ENCODE measurements at regions not wholly inside any gene's neighbourhood (a gene's known extent, or its start where the extent isn't known, plus 50 kb on each side); places are given as distances from the start of the nearest gene placed in this dataset.
"Not testable (repeated sequence)": the region's sequence is repeated elsewhere in the genome, so short reads cannot be mapped to it uniquely, and the experiment has no call there.

- no peak overlapping the region for H3K27ac ChIP-seq (ENCODE audit: low read depth, low read length)
- WGBS, 3 donors, result 41 to 79% (median 78%) methylated on average over 4 of the region's 4 CpGs
These were observed 155.4 kb upstream of the MARCKS start for GRCh38 chr6:113701552-113702254.

- no peak overlapping the region for H3K27ac ChIP-seq (ENCODE audit: low read depth, low read length)
- WGBS, 3 donors, result 88 to 98% (median 90%) methylated on average over 3 of the region's 3 CpGs
These were observed 150.0 kb upstream of the MARCKS start for GRCh38 chr6:113707194-113707593.

GRCh38 chr6:113709936-113710509, 147.1 kb upstream of the MARCKS start:
- no peak overlapping the region for H3K27ac ChIP-seq (ENCODE audit: low read depth, low read length)
- 84 to 90% (median 85%) methylated on average over 6 of the region's 6 CpGs for WGBS, 3 donors

GRCh38 chr6:113713665-113714064, 143.5 kb upstream of the MARCKS start:
- WGBS, 3 donors, result 83 to 98% (median 95%) methylated on average over 2 of the region's 2 CpGs
- no peak overlapping the region for H3K27ac ChIP-seq (ENCODE audit: low read depth, low read length)

GRCh38 chr6:113718588-113718987, 138.6 kb upstream of the MARCKS start:
- no peak overlapping the region for H3K27ac ChIP-seq (ENCODE audit: low read depth, low read length)
- 78 to 89% (median 85%) methylated on average over 4 of the region's 4 CpGs for WGBS, 3 donors

- WGBS, 3 donors, result 92 to 100% (median 93%) methylated on average over 2 of the region's 2 CpGs
- no peak overlapping the region for H3K27ac ChIP-seq (ENCODE audit: low read depth, low read length)
These were observed 138.1 kb upstream of the MARCKS start for GRCh38 chr6:113719064-113719463.

GRCh38 chr6:113719545-113719944, 137.6 kb upstream of the MARCKS start:
- 91 to 97% (median 95%) methylated on average over 4 of the region's 4 CpGs for WGBS, 3 donors
- H3K27ac ChIP-seq (ENCODE audit: low read depth, low read length), result no peak overlapping the region

GRCh38 chr6:113723182-113723581, 134.0 kb upstream of the MARCKS start:
- 13 to 58% (median 18%) methylated on average over 4 of the region's 4 CpGs for WGBS, 3 donors
- H3K27ac ChIP-seq (ENCODE audit: low read depth, low read length), result no peak overlapping the region

GRCh38 chr6:113724927-113725326, 132.2 kb upstream of the MARCKS start:
- 88 to 94% (median 89%) methylated on average over 2 of the region's 2 CpGs for WGBS, 3 donors
- H3K27ac ChIP-seq (ENCODE audit: low read depth, low read length), result not testable (repeated sequence)

- 79 to 91% (median 86%) methylated on average over 3 of the region's 3 CpGs for WGBS, 3 donors
- H3K27ac ChIP-seq (ENCODE audit: low read depth, low read length), result no peak overlapping the region
These were observed 125.6 kb upstream of the MARCKS start for GRCh38 chr6:113731541-113731940.

- WGBS, 3 donors, result 20 to 48% (median 31%) methylated on average over 4 of the region's 4 CpGs
- no peak overlapping the region for H3K27ac ChIP-seq (ENCODE audit: low read depth, low read length)
These were observed 124.7 kb upstream of the MARCKS start for GRCh38 chr6:113732384-113732966.

- no peak overlapping the region for H3K27ac ChIP-seq (ENCODE audit: low read depth, low read length)
- 57 to 70% (median 63%) methylated on average over 3 of the region's 3 CpGs for whole genome bisulfite sequencing, 3 donors
These were observed 123.8 kb upstream of the MARCKS start for GRCh38 chr6:113733381-113733780.

- 56 to 76% (median 58%) methylated on average over 3 of the region's 3 CpGs for WGBS, 3 donors
- H3K27ac ChIP-seq (ENCODE audit: low read depth, low read length), result no peak overlapping the region
These were observed 122.2 kb upstream of the MARCKS start for GRCh38 chr6:113734982-113735381.

GRCh38 chr6:113735491-113735890, 121.7 kb upstream of the MARCKS start:
- 55 to 86% (median 59%) methylated on average over 3 of the region's 3 CpGs for WGBS, 3 donors
- H3K27ac ChIP-seq (ENCODE audit: low read depth, low read length), result no peak overlapping the region

GRCh38 chr6:113736978-113737377, 120.2 kb upstream of the MARCKS start:
- no peak overlapping the region for H3K27ac ChIP-seq (ENCODE audit: low read depth, low read length)

- 92 to 96% (median 94%) methylated on average over 4 of the region's 4 CpGs for WGBS, 3 donors
- no peak overlapping the region for H3K27ac ChIP-seq (ENCODE audit: low read depth, low read length)
These were observed 118.0 kb upstream of the MARCKS start for GRCh38 chr6:113739041-113739655.

GRCh38 chr6:113741651-113742050, 115.5 kb upstream of the MARCKS start:
- no peak overlapping the region for H3K27ac ChIP-seq (ENCODE audit: low read depth, low read length)

GRCh38 chr6:113742342-113742741, 114.8 kb upstream of the MARCKS start:
- 82 to 90% (median 88%) methylated on average over 4 of the region's 4 CpGs for WGBS, 3 donors
- no peak overlapping the region for H3K27ac ChIP-seq (ENCODE audit: low read depth, low read length)

- no peak overlapping the region for H3K27ac ChIP-seq (ENCODE audit: low read depth, low read length)
- WGBS, 3 donors, result 46 to 64% (median 51%) methylated on average over 3 of the region's 3 CpGs
These were observed 112.3 kb upstream of the MARCKS start for GRCh38 chr6:113744861-113745260.

All from adipose tissue (tissue), 3 donors.